Glomerular endothelial cell (primary cell): ENCODE measurements at regions not wholly inside any gene's neighbourhood (a gene's known extent, or its start where the extent isn't known, plus 50 kb on each side); places are given as distances from the start of the nearest gene placed in this dataset.
"Not testable (repeated sequence)": the region's sequence is repeated elsewhere in the genome, so short reads cannot be mapped to it uniquely, and the experiment has no call there.

ENCODE experiments used
- DNase-seq: peaks from one replicate; pipeline ENCODE4 v3.0.0-alpha.2; 2011; ENCODE audit warnings: low read depth, low spot score; ENCODE audit errors: extremely low read depth

- DNase-seq, result peak; percentile 72
Observed at GRCh38 chr3:8110966-8111798, 390.4 kb upstream of the LMCD1 start.

DNA sequence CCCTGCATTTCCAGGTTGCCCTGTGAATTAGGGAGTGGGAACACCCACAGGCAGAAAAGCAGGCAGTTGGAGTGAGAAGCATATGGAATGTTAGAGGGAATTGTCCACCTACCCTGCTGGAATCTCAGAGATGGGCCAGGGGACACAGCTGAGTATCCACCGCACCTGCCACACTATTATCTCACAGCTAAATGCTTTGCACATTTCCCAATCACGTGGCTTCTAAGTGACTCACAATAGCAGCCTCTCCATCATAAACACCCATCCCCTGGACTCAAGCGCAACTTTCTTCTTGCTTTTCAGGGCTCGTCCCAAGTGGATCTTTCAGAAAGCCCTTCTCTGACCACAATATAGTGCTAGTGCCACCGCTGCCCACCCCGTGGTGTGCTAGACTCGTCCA lies 389.0 kb upstream of the LMCD1 start:
- no peak for DNase-seq

- DNase-seq, result no peak
Observed at GRCh38 chr3:8113626-8114025, 388.0 kb upstream of the LMCD1 start.

DNA sequence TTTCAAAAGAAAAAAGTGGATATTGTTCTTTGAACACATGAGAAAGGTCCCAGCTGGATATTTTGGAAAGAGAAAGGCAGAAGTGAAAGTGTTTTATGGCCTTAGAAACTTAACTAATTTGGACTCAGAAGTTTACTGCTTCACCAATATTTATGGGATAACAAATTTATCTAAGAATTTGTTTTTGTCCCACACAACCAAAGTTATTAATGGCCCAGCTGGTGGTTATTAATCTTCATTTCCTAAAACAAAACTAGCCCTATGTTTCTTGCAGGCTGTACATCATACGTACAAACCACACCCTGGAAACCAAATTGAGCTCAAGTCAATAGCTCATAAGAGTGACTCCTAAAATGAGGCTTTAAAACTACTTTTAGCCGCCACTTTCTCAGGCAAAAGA lies 372.9 kb upstream of the LMCD1 start:
- no peak for DNase-seq

DNA sequence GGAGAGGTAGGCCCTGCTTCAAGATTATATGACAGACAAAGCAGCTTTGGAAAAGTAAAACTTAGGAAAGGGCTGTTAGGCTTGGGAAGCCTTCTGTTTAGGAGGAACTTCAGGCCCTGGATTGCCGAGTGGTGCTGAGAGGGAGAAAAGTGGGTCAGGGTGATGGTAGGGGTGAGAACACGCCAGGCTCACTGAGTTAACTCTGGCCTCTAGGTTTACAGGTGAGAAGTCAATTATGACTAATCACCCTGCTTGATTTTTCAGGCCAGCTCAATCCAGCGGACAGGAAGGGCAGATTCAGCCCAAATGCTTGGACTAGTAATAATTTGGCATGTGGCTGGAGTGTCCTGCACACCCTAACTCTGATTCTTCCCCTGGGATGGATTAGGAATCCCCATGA lies 365.1 kb upstream of the LMCD1 start:
- no peak for DNase-seq

DNA sequence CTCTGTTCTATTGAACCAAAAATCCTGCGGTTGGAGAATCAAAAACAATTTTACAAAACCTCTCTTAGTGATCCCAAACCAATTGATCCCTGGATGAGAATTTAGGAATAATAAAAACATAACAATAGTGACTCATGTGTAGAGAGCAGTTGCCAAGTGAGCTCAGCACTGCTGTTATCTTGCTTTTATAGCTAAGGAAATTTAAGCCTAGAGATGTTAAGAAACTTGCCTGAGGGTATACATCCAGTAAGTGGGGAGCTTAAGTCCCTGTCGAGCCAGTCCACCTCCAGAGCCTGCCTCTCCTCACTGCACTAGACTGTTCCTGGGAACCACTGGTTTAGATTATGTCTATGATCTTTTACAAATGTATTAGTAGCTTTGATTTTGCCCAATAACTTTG lies 358.4 kb upstream of the LMCD1 start:
- DNase-seq, result no peak

- no peak for DNase-seq
Observed at GRCh38 chr3:8145661-8146060, 356.0 kb upstream of the LMCD1 start.

- no peak for DNase-seq
Observed at GRCh38 chr3:8147711-8148110, 353.9 kb upstream of the LMCD1 start.

- DNase-seq, result no peak
Observed at GRCh38 chr3:8152821-8153418, 348.7 kb upstream of the LMCD1 start.

- DNase-seq, result no peak
Observed at GRCh38 chr3:8153800-8154199, 347.8 kb upstream of the LMCD1 start.

DNA sequence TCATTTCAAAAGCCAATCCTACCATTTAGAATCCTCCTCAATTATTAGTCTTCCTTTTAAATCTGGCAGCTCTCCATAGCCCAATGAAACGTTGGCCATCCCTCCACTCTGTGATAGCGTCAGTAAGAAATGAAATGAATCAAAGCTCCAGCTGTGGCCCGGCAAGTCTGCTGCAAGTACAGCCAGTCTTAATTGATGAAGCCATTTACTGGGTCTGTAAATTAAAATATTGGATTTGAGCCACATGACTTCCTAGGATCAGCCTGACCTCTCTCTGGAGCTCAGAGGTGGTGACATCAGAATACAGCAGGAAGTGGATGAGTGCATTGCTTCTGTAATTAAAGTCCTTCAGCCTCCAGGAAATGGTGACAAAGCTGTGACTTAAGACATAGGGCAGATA lies 347.0 kb upstream of the LMCD1 start:
- no peak for DNase-seq

DNA sequence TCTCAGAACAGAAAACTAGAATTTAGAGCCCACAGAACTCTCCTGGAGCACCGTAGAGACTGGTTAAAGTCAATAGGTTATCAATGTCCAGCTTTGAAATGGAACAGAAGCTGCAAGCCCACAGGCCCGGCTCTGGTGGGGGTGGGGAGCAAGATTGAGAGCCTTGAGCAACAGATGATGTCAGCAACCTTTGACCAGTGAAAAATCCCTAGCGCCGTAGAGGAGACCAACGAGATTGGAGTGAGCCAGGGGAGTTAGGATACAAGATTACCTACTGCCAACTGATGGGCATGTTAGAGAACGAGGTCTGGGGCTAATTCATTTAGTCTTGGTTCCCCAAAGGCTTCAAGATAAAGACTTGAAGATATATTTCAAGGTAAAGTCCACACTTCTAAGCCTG lies 345.5 kb upstream of the LMCD1 start:
- DNase-seq, result no peak

DNA sequence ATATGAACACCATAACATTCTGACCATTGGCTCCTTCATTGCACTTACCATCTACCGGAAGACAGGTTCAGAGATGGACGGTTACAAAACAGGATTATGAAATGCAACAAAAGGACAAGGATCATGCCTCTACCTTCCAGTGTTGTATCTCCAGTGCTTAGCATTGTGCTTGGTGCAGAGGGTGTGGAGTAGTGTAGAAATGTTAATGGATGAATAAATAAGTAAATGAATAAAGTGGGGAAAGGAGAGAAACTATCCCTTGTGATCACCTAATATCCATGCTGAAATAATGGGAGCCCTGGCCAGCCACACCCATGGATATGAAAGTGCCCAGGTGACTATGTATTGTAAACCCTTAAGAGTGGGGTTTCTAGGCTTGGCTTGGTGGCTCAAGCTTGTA lies 344.8 kb upstream of the LMCD1 start:
- no peak for DNase-seq

- no peak for DNase-seq
Observed at GRCh38 chr3:8157640-8158039, 344.0 kb upstream of the LMCD1 start.

DNA sequence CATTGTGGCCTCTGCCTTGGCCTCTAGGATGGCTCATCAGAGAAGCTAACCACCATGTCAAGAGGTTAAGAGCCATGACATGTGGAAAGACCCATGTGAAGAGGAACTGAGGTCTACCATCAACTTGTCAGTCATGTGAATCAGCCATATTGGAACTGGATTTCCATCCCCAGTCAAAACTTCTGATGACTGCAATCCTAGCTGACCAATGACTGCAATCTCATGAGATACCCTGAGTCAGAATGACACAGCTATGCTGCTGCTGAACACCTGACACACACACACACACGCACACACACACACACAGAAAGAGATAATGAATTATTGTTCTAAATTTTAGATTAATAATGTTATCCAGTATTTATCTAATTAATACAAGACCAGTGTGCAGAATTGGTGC lies 337.5 kb upstream of the LMCD1 start:
- DNase-seq, result no peak

DNA sequence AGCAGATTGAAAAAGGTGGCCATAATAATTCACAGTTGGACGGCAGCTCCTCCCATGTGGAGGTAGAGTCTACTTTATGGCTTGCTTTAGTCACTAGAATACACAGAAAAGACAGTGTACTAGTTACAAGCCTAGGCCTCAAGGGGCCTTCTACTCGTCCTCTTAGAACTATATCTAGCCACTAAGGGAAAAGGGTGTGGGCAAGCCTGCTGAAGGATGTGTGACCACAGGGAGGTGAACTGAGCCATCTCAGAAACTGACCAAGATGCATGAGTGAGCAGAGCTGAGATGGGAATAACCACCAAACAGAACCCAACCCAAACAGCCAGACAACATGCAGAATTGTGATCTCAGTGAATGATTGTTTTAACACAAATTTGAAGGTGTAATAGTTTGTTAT lies 335.6 kb upstream of the LMCD1 start:
- no peak for DNase-seq

DNA sequence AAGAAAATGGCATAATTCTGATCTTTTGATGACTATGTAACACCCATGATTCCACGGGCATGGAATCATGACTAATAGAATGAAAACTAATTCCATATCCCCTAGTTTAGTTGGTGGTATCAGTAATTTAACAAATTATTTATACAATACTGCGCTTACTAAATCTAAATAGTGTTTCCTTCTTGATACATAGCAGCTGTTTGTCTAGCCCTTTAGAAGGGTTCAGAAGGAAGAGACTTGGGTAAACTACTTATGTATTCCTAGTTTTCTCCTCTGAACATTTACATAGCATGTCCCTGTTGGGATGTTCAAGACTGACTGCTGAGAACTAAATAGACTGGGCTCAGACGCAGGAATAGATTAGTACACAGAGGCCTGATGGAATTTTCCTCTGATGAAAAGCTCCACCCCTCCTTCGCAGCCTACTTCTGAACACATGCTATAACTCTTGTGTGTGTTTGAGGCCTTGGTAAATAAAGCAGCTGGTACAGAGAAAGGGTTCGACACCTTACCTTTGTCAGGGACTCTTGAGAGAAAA lies 330.6 kb upstream of the LMCD1 start:
- DNase-seq, result no peak

DNA sequence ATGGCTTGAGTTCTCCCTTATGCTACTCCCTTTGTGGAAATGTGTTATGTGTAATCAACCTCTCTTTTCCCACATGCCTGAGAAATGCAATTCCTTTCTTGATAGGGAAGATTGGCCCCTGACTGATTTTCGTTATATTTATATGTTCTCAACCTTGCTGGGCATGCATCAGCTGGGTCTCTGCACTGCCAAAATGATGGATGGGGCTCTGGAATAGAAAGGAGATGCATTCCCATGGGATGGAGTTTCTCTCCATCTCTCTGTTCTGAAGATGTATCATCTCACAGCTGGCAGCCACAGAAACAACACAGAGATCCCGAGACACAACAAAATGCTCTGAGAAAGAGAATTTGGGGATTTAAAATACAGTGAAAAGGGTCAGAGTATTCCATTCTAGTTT lies 327.7 kb upstream of the LMCD1 start:
- DNase-seq, result no peak

GRCh38 chr3:8176759-8177483 lies 324.7 kb upstream of the LMCD1 start:
- not testable (repeated sequence) for DNase-seq

DNA sequence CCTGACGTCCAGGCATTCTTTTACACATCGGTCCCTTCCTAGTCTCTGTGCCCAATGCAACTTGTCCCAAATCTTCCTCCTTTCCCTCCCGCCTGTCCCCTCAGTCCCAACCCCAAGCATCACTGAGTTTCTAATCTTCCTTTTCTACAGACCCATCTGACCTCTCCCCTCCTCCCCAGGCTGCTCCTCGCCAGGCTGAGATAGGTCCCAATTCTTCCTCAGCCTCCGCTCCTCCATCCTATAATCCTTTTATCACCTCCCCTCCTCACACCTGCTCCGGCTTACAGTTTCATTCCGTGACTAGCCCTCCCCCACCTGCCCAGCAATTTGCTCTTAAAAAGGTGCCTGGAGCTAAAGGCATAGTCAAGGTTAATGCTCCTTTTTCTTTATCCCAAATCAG lies 323.1 kb upstream of the LMCD1 start:
- DNase-seq, result not testable (repeated sequence)

GRCh38 chr3:8182904-8183303 lies 318.7 kb upstream of the LMCD1 start:
- DNase-seq, result no peak

DNA sequence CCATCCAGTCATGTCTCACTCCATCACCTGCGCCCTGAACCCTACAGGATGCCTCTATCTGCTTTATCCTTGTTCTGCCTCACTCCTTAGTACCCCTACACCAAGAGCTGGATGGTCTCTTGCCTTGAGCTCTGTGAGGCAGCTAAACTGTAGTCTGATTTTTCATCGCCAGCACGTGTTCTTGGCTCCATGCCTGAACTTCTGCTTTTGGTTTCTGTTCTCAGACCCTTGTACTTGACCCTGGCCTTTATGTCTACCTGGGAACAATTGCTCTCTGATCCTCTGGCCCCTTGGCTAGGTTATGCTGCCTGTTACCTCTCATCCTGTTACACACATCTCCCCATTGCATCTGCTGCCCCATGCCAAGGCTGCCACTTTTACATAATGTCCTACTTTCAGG lies 318.0 kb upstream of the LMCD1 start:
- DNase-seq, result no peak
